ENCODE measurements at regions not wholly inside any gene's neighbourhood (a gene's known extent, or its start where the extent isn't known, plus 50 kb on each side); places are given as distances from the start of the nearest gene placed in this dataset.
"Not testable (repeated sequence)": the region's sequence is repeated elsewhere in the genome, so short reads cannot be mapped to it uniquely, and the experiment has no call there.

DNA sequence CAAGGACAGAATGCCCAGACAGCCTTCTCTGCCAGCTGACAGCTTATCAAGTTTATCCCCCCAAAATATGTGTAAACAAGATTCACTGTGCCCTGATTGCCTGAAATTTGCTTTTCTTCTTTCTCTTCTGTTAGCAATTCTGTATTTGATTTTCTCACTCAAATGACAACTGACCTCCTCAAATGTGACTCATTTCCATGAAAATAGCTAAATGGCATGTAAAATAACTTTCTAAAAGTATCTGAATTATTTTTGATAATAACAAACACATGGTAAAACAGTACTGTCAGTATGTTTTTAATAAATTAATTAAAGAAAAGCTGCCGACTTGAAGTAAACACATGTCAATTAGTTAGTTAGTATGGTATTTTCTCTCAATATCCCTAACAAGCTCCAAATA lies 202.3 kb upstream of the STAC start:
- H3K27ac ChIP-seq (replicated peaks), result no peak overlapping the region
- intact Hi-C loops (cut with micrococcal nuclease), result no loop called here
- no peaks in the 10 kb centered on the region for H3K9me3 ChIP-seq (replicated peaks)
- H3K27me3 ChIP-seq (ENCODE audit: low read depth), result no peaks in the 10 kb centered on the region
- no peak for DNase-seq
- no peaks in the 10 kb centered on the region for H3K36me3 ChIP-seq
- no peak overlapping the region for H3K4me3 ChIP-seq
- TF ChIP-seq, protein P1, sequence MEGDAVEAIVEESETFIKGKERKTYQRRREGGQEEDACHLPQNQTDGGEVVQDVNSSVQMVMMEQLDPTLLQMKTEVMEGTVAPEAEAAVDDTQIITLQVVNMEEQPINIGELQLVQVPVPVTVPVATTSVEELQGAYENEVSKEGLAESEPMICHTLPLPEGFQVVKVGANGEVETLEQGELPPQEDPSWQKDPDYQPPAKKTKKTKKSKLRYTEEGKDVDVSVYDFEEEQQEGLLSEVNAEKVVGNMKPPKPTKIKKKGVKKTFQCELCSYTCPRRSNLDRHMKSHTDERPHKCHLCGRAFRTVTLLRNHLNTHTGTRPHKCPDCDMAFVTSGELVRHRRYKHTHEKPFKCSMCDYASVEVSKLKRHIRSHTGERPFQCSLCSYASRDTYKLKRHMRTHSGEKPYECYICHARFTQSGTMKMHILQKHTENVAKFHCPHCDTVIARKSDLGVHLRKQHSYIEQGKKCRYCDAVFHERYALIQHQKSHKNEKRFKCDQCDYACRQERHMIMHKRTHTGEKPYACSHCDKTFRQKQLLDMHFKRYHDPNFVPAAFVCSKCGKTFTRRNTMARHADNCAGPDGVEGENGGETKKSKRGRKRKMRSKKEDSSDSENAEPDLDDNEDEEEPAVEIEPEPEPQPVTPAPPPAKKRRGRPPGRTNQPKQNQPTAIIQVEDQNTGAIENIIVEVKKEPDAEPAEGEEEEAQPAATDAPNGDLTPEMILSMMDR (IDR thresholded peaks at IDR 0.05; ENCODE audit: borderline replicate concordance), result no peak
- no peaks in the 10 kb centered on the region for H3K4me1 ChIP-seq

GRCh38 chr3:36182024-36182423 lies 198.3 kb upstream of the STAC start:
- H3K9me3 ChIP-seq (replicated peaks), result peaks cover 8% of the 10 kb centered on the region
- intact Hi-C loops (cut with micrococcal nuclease), result no loop called here
- TF ChIP-seq, protein P1 (IDR thresholded peaks at IDR 0.05; ENCODE audit: borderline replicate concordance), result no peak
- H3K4me3 ChIP-seq, result no peak overlapping the region
- no peaks in the 10 kb centered on the region for H3K27me3 ChIP-seq (ENCODE audit: low read depth)
- H3K36me3 ChIP-seq, result no peaks in the 10 kb centered on the region
- DNase-seq, result no peak
- H3K4me1 ChIP-seq, result no peaks in the 10 kb centered on the region
- no peak overlapping the region for H3K27ac ChIP-seq (replicated peaks)

GRCh38 chr3:36187197-36187596 lies 193.1 kb upstream of the STAC start:
- H3K4me1 ChIP-seq; H3K36me3 ChIP-seq; intact Hi-C loops (cut with micrococcal nuclease); H3K27ac ChIP-seq (replicated peaks); DNase-seq; H3K27me3 ChIP-seq (ENCODE audit: low read depth); H3K4me3 ChIP-seq: not testable (repeated sequence)
- H3K9me3 ChIP-seq (replicated peaks), result peaks cover 46% of the 10 kb centered on the region

GRCh38 chr3:36192901-36193300 lies 187.4 kb upstream of the STAC start:
- Histone ChIP-seq H3K9me3 (replicated peaks) (peaks cover 31% of the 10 kb centered on the region), H3K4me1 (peaks cover 7% of the 10 kb centered on the region), H3K27ac (replicated peaks) (no peak overlapping the region), H3K36me3 (no peaks in the 10 kb centered on the region), H3K4me3 (no peak overlapping the region), H3K27me3 (ENCODE audit: low read depth) (no peaks in the 10 kb centered on the region)
- intact Hi-C loops (cut with micrococcal nuclease), result no loop called here
- TF ChIP-seq, protein P1 (IDR thresholded peaks at IDR 0.05; ENCODE audit: borderline replicate concordance), result no peak
- no peak for DNase-seq

DNA sequence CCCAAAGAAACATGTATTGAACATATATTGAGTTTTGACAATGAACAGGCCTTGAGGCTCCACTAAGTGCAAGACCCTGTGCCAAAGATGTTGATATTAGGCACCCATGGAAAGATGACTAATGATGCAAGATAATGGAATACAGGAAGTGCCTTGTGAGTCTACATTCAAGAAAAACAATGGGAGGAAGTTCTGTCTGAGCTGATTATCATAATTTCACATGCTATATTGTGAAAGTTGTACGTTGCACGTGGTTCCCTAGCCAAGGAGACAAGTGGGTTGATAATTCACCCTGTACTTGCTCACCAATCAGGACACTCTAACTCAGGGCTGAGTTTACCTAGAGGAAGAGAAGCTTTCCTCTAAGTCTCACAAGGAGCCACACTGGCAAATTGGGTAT lies 186.9 kb upstream of the STAC start:
- Histone ChIP-seq H3K27ac (replicated peaks) (no peak overlapping the region), H3K4me3 (no peak overlapping the region), H3K36me3 (no peaks in the 10 kb centered on the region), H3K9me3 (replicated peaks) (peaks cover 29% of the 10 kb centered on the region), H3K27me3 (ENCODE audit: low read depth) (no peaks in the 10 kb centered on the region), H3K4me1 (peaks cover 7% of the 10 kb centered on the region)
- intact Hi-C loops (cut with micrococcal nuclease), result no loop called here
- TF ChIP-seq, protein P1 (IDR thresholded peaks at IDR 0.05; ENCODE audit: borderline replicate concordance), result no peak
- no peak for DNase-seq

- H3K27ac ChIP-seq (replicated peaks), result no peak overlapping the region
- DNase-seq, result no peak
- intact Hi-C loops (cut with micrococcal nuclease), result no loop called here
- peaks cover 4% of the 10 kb centered on the region for H3K9me3 ChIP-seq (replicated peaks)
- H3K4me1 ChIP-seq, result peaks cover 7% of the 10 kb centered on the region
- no peaks in the 10 kb centered on the region for H3K27me3 ChIP-seq (ENCODE audit: low read depth)
- H3K36me3 ChIP-seq, result no peaks in the 10 kb centered on the region
- TF ChIP-seq, protein P1 (IDR thresholded peaks at IDR 0.05; ENCODE audit: borderline replicate concordance), result no peak
- H3K4me3 ChIP-seq, result no peak overlapping the region
Observed at GRCh38 chr3:36196058-36196457, 184.2 kb upstream of the STAC start.
